GM18517 (cell line): ENCODE measurements at regions not wholly inside any gene's neighbourhood (a gene's known extent, or its start where the extent isn't known, plus 50 kb on each side); places are given as distances from the start of the nearest gene placed in this dataset.
"Not testable (repeated sequence)": the region's sequence is repeated elsewhere in the genome, so short reads cannot be mapped to it uniquely, and the experiment has no call there.

Experiments used
- ATAC-seq: cut with Tn5 transposase; IDR thresholded peaks from one replicate; pipeline ENCODE4 v1.9.1; 2021; ENCODE audit warnings: mild to moderate bottlenecking, moderate library complexity; ENCODE audit not compliant: unreplicated experiment

- no peak for ATAC-seq
Observed at GRCh38 chr9:105093685-105094084, 150.8 kb upstream of the SLC44A1 start.

- no peak for ATAC-seq
Observed at GRCh38 chr9:105098370-105098769, 146.1 kb upstream of the SLC44A1 start.

- ATAC-seq = no peak
Observed at GRCh38 chr9:105103776-105104175, 140.7 kb upstream of the SLC44A1 start.

GRCh38 chr9:105114318-105114717 is 130.1 kb upstream of the SLC44A1 start:
- ATAC-seq = peak; percentile 58

GRCh38 chr9:105114964-105115728 is 129.3 kb upstream of the SLC44A1 start:
- ATAC-seq = peak; percentile 71

- ATAC-seq = no peak
Observed at GRCh38 chr9:105116052-105116868, 128.2 kb upstream of the SLC44A1 start.

- no peak for ATAC-seq
Observed at GRCh38 chr9:105117234-105117633, 127.2 kb upstream of the SLC44A1 start.

- no peak for ATAC-seq
Observed at GRCh38 chr9:105118636-105119035, 125.8 kb upstream of the SLC44A1 start.

GRCh38 chr9:105119156-105119555 is 125.3 kb upstream of the SLC44A1 start:
- no peak for ATAC-seq

- no peak for ATAC-seq
Observed at GRCh38 chr9:105121861-105122430, 122.5 kb upstream of the SLC44A1 start.

DNA sequence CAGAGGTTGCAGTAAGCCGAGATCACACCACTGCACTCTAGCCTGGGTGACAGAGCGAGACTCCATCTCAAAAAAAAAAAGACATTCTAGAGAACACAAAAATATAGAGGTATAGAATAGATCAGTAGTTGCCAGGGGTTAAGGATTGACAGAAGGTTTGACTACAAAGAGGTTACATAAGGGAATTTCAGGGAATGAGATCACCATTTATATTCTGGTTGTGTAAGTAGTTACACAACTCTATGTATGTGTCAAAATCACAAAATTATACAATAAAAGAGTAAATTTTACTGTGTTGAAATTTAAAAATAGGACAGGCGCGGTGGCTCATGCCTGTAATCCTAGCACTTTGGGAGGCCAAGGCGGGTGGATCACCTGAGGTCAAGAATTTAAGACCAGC is 119.9 kb upstream of the SLC44A1 start:
- ATAC-seq = not testable (repeated sequence)

- no peak for ATAC-seq
Observed at GRCh38 chr9:105126226-105126625, 118.2 kb upstream of the SLC44A1 start.

- peak; percentile 97 for ATAC-seq
Observed at GRCh38 chr9:105127863-105128220, 116.6 kb upstream of the SLC44A1 start.

DNA sequence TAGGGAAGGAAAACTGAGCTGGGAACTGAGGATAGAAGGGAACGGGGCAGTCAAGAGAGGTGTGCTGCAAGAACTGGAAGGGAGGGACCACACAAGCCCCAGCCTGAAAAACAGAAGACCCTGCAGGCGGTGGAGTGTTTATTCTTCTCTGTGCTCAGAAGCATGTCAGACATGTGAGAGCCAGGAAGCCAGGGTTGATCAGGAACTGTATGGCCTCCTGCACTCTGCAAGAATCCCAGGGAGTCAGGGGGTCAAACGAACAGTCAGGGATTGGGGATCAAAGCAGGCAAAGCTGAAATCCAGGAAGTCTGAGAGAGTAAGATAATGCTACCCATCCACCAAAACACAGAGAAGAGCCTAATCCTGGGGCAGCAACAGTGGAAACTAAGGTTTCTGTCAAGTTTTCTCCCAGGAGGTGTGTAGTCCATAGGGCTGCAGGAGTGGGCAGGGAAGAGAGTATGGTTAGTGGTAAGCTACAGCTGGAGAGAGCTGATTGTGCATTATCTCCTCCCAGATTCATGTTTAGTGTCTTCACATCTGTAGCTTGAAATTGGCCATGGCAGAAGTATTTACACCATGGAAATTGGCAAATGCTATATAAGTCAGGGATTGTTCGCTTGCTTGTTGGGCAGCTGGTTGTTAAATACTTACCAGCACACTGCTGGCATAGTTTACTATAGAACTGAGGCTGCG is 115.4 kb upstream of the SLC44A1 start:
- ATAC-seq = no peak

- ATAC-seq = no peak
Observed at GRCh38 chr9:105129731-105130130, 114.7 kb upstream of the SLC44A1 start.

DNA sequence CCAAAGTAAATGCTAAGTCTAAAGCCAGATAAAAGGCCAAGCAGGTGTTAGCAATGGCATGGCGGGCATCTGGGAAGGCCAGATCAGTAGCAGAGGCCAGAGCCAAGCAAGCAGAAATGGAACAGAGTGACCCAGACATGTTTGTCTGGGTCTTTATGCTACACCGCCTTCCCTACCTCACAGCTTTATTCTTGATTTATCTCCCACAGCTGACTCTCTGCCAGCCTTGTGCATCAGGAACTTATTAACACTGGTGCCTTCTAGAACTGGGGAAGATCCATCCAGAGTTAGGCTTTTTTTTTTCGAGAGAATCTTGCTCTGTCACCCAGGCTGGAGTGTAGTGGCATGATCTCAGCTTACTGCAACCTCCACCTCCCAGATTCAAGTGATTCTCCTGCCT is 112.5 kb upstream of the SLC44A1 start:
- no peak for ATAC-seq

- ATAC-seq = no peak
Observed at GRCh38 chr9:105132606-105133005, 111.8 kb upstream of the SLC44A1 start.

DNA sequence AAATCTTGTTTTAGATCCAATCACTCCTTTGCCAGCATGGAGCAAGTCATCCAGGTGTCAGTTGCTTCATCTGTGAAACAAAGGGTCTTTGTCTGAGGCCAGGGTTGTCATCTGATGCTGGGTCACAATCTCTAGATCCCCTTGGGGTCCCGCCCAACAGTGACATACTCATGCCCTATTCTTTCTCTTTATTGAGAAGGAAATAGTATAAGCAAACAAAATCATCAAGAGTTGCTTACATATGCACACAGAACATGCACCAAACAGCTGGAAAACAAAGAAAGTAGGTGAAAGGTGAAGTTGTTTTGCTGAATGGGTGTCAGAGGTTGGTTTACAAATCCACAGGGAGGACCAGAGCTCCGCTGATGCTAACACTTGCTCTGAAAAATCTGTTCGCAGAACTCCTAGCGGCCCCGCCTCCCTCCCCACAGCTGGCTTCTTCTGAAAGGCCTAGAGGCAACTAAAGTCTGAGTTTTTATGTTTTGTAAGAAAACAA is 106.1 kb upstream of the SLC44A1 start:
- no peak for ATAC-seq

DNA sequence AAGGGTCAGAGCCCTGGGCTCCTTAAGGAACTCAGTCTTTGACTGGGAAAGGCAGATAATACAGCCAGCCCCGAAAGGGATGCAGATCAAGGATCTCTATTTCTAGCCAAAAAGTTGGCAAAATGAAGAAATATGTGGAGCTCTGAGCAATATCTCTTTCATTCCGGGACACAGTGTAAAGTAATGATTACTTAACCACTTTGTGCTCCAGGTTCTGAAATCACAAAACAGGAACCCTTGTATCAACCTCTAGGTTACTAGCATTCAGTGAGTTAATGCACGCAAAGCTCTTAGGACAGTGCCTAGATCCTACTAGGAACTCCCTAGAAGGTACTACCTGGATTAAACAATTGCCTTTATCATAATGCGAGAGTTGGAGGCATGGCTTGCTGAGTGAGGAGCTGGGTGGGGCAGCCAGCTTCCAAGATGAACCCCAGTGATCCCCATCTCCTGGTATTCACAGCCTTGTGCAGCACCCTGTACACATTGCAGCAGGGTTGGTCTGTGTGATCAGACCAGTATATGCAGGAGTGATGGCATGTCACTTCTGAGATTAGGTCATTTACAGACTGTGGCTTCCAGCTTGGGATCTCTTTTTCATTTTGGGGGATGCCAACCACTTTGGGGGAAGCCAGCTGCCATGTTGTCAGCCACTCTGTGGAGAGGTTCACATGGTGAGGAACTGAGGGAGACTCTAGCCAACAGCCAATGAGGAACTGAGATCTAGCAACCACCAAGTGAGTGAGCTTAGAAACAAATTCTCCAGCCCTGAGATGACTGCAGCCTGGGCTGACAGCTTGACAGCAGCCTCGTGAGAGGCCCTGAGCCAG is 103.1 kb upstream of the SLC44A1 start:
- no peak for ATAC-seq

DNA sequence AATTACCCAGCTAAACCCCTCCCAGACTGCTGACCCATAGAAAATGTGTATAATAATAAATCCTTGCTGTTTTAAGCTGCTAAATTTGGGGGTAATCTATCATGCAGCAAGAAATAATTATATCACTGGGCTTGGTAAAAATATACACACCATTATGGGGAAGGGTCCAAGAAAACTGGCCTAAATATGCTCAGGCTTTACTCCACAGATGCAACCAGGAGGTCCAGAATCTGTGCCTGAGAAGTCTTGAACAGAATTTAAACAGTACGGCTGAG is 102.5 kb upstream of the SLC44A1 start:
- ATAC-seq = no peak
